Fibroblast of lung (primary cell): ENCODE measurements at regions not wholly inside any gene's neighbourhood (a gene's known extent, or its start where the extent isn't known, plus 50 kb on each side); places are given as distances from the start of the nearest gene placed in this dataset.
A peak's percentile ranks its signal among the peaks of the same experiment; 100 is the strongest.

Experiments
- DNase-seq, 2 donors: peaks; one replicate each; pipeline versions ENCODE4 v3.0.0 to v3.0.0-alpha.2; 2010; ENCODE audit warnings: low read depth in 2 of 2
- H2AFZ ChIP-seq: 2 replicates; pipeline ENCODE4 v1.5.1; 2012; ENCODE audit warnings: low read length, control low read depth, inconsistent platforms
- H3K27ac ChIP-seq: 2 replicates; pipeline ENCODE4 v1.5.1; 2011; ENCODE audit warnings: low read length, control low read depth; ENCODE audit not compliant: insufficient read depth
- H3K27me3 ChIP-seq: 2 replicates; pipeline ENCODE4 v1.5.1; 2011; ENCODE audit warnings: mild to moderate bottlenecking, low read length; ENCODE audit not compliant: control insufficient read depth, insufficient read depth
- H3K36me3 ChIP-seq: 2 replicates; pipeline ENCODE4 v1.5.1; 2011; ENCODE audit warnings: low read length; ENCODE audit not compliant: control insufficient read depth, insufficient read depth
- H3K4me1 ChIP-seq: 2 replicates; pipeline ENCODE4 v1.5.1; 2011; ENCODE audit warnings: low read length; ENCODE audit not compliant: control insufficient read depth, insufficient read depth; ENCODE audit errors: extremely low read depth
- H3K4me2 ChIP-seq: 2 replicates; pipeline ENCODE4 v1.5.1; 2011; ENCODE audit warnings: low read length, control low read depth; ENCODE audit not compliant: insufficient read depth; ENCODE audit errors: extremely low read depth
- H3K4me3 ChIP-seq, 4 experiments: fragments of 200-600 bp in 1 of 4; sonication (generic) in 1 of 4; replicated peaks in 1 of 4; 2 replicates each; pipeline ENCODE4 v1.5.1; 2011 to 2016; ENCODE audit warnings: low read length in 4 of 4, low read depth in 3 of 4, mild to moderate bottlenecking in 3 of 4, control low read depth in 2 of 4, inconsistent platforms in 1 of 4, mixed read lengths in 1 of 4; ENCODE audit not compliant: insufficient read depth in 1 of 4; ENCODE audit errors: control extremely low read depth in 1 of 4
- H3K79me2 ChIP-seq: 2 replicates; pipeline ENCODE4 v1.5.1; 2012; ENCODE audit warnings: mild to moderate bottlenecking, low read length, inconsistent platforms; ENCODE audit not compliant: control insufficient read depth, insufficient read depth
- H3K9ac ChIP-seq: 2 replicates; pipeline ENCODE4 v1.5.1; 2011; ENCODE audit warnings: mild to moderate bottlenecking, low read length, control low read depth; ENCODE audit not compliant: insufficient read depth
- H3K9me3 ChIP-seq: 2 replicates; pipeline ENCODE4 v1.5.1; 2012; ENCODE audit warnings: low read depth, low read length; ENCODE audit not compliant: control insufficient read depth, insufficient read depth
- H4K20me1 ChIP-seq: 2 replicates; pipeline ENCODE4 v1.5.1; 2011; ENCODE audit warnings: low read length; ENCODE audit not compliant: control insufficient read depth, insufficient read depth; ENCODE audit errors: extremely low read depth
- EZH2 ChIP-seq: IDR thresholded peaks from 2 replicates; pipeline ENCODE4 v1.5.1; 2012; ENCODE audit warnings: low read length, control low read depth, mild to moderate bottlenecking; ENCODE audit errors: missing control alignments
- TF ChIP-seq, protein P1 (sequence below), 2 donors: IDR thresholded peaks in 1 of 2; conservative IDR thresholded peaks in 1 of 2; 1 replicate in 1 of 2; 2 replicates in 1 of 2; pipeline ENCODE4 v1.5.1; 2011 to 2012; ENCODE audit warnings: low read length in 2 of 2, control low read depth in 1 of 2, inconsistent platforms in 1 of 2, low read depth in 1 of 2, mild to moderate bottlenecking in 1 of 2

DNA sequence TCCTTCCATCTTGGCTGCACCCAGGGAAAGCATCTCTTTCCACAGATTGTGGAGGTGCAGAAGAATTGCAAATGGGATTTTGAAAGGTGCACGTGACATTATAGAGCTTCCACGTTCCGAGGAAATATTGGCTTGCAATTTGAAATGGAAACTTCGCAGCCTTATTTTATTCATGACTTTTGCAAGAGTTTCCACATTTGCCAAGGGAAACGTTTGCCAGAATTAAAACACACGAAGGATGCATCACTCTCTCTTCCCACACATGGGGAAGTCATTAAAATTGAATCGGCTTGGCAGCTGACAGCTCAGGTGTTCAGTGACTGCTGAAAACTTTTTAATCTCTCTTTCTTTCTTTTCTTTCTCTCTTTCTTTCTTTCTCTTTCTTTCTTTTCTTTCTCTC lies 475.4 kb upstream of the IGFBP3 start:
- Histone ChIP-seq H2AFZ (no peak overlapping the region), H3K27me3 (peaks cover 2% of the 10 kb centered on the region), H3K27ac (no peak overlapping the region), H3K9ac (no peak overlapping the region), H3K9me3 (no peaks in the 10 kb centered on the region), H3K4me2 (no peak overlapping the region), H4K20me1 (no peaks in the 10 kb centered on the region), H3K79me2 (no peaks in the 10 kb centered on the region), H3K4me1 (no peaks in the 10 kb centered on the region), H3K36me3 (no peaks in the 10 kb centered on the region), H3K4me3 (no peak overlapping the region)
- no peak for DNase-seq
- no peak for TF ChIP-seq EZH2
- TF ChIP-seq, protein P1, sequence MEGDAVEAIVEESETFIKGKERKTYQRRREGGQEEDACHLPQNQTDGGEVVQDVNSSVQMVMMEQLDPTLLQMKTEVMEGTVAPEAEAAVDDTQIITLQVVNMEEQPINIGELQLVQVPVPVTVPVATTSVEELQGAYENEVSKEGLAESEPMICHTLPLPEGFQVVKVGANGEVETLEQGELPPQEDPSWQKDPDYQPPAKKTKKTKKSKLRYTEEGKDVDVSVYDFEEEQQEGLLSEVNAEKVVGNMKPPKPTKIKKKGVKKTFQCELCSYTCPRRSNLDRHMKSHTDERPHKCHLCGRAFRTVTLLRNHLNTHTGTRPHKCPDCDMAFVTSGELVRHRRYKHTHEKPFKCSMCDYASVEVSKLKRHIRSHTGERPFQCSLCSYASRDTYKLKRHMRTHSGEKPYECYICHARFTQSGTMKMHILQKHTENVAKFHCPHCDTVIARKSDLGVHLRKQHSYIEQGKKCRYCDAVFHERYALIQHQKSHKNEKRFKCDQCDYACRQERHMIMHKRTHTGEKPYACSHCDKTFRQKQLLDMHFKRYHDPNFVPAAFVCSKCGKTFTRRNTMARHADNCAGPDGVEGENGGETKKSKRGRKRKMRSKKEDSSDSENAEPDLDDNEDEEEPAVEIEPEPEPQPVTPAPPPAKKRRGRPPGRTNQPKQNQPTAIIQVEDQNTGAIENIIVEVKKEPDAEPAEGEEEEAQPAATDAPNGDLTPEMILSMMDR (conservative IDR thresholded peaks at IDR 0.05 in 1 of 2, IDR thresholded peaks at IDR 0.05 in 1 of 2; ENCODE audit: low read depth in 1 of 2, low read length in 2 of 2) = no peak

DNA sequence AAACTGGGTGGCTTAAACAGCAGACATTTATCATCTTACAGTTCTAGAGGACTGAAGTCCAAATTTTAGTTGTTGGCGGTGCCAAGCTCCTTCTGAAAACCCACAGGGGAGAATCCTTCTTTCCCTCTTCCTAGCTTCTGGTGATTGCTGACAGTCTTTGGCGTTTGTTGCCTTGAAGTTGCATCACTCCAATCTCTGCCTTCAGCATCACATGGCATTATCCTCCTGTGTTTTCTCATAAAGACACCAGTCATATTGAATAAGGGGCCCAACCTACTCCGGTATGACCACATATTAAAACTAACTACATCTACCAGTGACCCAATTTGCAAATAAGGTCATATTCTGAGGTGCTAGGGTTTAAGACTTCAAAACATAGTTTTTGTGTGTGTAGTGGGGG lies 472.1 kb upstream of the IGFBP3 start:
- no peak overlapping the region for H3K27ac ChIP-seq
- TF ChIP-seq EZH2 = no peak
- TF ChIP-seq, protein P1 (conservative IDR thresholded peaks at IDR 0.05 in 1 of 2, IDR thresholded peaks at IDR 0.05 in 1 of 2; ENCODE audit: low read depth in 1 of 2, low read length in 2 of 2) = no peak
- no peaks in the 10 kb centered on the region for H3K79me2 ChIP-seq
- H3K9ac ChIP-seq = no peak overlapping the region
- H3K4me2 ChIP-seq = no peak overlapping the region
- H4K20me1 ChIP-seq = no peaks in the 10 kb centered on the region
- no peaks in the 10 kb centered on the region for H3K4me1 ChIP-seq
- no peaks in the 10 kb centered on the region for H3K9me3 ChIP-seq
- no peak overlapping the region for H2AFZ ChIP-seq
- peak in 1 of 2 donors; percentile 74 for DNase-seq
- peaks cover 2% of the 10 kb centered on the region for H3K27me3 ChIP-seq
- no peak overlapping the region for H3K4me3 ChIP-seq
- H3K36me3 ChIP-seq = no peaks in the 10 kb centered on the region

DNA sequence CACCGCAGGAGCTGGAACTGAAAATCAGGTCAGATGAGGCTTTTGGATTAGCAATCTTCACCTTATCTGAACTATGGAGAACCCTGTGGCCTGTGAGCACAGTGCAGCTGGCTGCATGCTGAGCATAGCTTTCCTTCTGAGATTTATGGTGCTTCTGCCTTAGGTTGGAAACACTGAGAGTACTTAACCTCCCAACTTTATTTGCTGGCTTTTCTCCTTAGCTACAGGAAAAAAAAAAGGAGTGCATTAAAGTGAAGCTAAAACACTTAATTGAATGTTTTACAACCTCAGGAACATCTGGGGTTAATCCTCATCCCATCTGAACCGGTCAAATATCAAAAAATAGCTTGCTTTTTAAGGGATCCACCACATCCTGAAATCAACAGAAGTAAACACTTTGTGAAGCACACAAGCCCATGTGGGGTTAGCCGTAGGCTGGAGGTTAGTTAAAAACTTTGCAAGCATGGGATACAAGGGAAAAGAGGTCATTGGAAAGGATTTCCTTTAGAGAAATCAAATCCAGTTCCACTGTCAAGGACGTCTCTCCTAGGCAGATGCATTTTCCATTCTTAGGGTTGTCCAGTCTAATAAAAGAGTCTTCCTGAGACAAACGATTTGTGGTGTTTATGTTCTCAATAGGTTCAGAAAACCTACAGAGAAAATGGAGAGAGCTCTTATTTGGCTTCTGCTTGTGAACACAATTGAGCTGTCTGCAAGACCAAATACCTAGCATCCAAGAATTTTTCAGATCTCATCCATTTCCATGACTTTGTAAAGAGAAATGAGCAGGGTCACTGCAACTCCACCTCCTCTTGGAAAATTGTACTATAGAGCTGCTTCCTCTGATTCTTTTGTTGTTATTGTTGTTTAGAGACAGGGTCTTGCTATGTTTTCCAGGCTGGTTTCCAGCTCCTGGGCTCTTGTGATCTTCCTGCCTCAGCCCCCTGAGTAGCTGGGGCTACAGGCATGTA lies 470.4 kb upstream of the IGFBP3 start:
- Histone ChIP-seq H2AFZ (no peak overlapping the region), H3K4me2 (no peak overlapping the region), H3K36me3 (no peaks in the 10 kb centered on the region), H3K4me1 (peaks cover 5% of the 10 kb centered on the region), H3K4me3 (no peak overlapping the region), H3K9ac (no peak overlapping the region), H3K27me3 (peaks cover 2% of the 10 kb centered on the region), H3K9me3 (no peaks in the 10 kb centered on the region), H3K27ac (no peak overlapping the region), H3K79me2 (no peaks in the 10 kb centered on the region), H4K20me1 (no peaks in the 10 kb centered on the region)
- TF ChIP-seq EZH2 = no peak
- TF ChIP-seq, protein P1 (conservative IDR thresholded peaks at IDR 0.05 in 1 of 2, IDR thresholded peaks at IDR 0.05 in 1 of 2; ENCODE audit: low read depth in 1 of 2, low read length in 2 of 2) = no peak
- DNase-seq = peak; percentile 9 to 15
